Spleen (tissue), 11 donors: ENCODE measurements at regions not wholly inside any gene's neighbourhood (a gene's known extent, or its start where the extent isn't known, plus 50 kb on each side); places are given as distances from the start of the nearest gene placed in this dataset.
"Not testable (repeated sequence)": the region's sequence is repeated elsewhere in the genome, so short reads cannot be mapped to it uniquely, and the experiment has no call there.

ENCODE experiments used
- DNase-seq: peaks from one replicate; pipeline ENCODE4 v3.0.0-alpha.2; 2020
- H3K27ac ChIP-seq, 8 donors: fragments of 200-600 bp; sonication (generic) in 7 of 8; 1 replicate in 4 of 8; 2 replicates in 4 of 8; pipeline versions ENCODE4 v1.5.0 to v1.8.0; 2016 to 2021; ENCODE audit warnings: inconsistent platforms in 4 of 8, mild to moderate bottlenecking in 4 of 8, moderate library complexity in 1 of 8
- H3K27me3 ChIP-seq, 7 donors: fragments of 200-600 bp; sonication (generic) in 6 of 7; replicated peaks in 1 of 7; 1 replicate in 4 of 7; 2 replicates in 3 of 7; pipeline versions ENCODE4 v1.5.0 to v1.8.0; 2016 to 2021; ENCODE audit warnings: inconsistent platforms in 3 of 7, mild to moderate bottlenecking in 1 of 7
- H3K36me3 ChIP-seq, 6 donors: fragments of 200-600 bp; sonication (generic) in 5 of 6; 1 replicate in 4 of 6; 2 replicates in 2 of 6; pipeline versions ENCODE4 v1.5.0 to v1.8.0; 2016 to 2021; ENCODE audit warnings: inconsistent platforms in 2 of 6
- H3K4me1 ChIP-seq, 6 donors: fragments of 200-600 bp; sonication (generic) in 5 of 6; 1 replicate in 3 of 6; 2 replicates in 3 of 6; pipeline versions ENCODE4 v1.5.0 to v1.8.0; 2016 to 2021; ENCODE audit warnings: inconsistent platforms in 3 of 6
- H3K4me3 ChIP-seq, 8 donors: fragments of 200-600 bp; sonication (generic) in 7 of 8; 1 replicate in 4 of 8; 2 replicates in 4 of 8; pipeline versions ENCODE4 v1.5.0 to v1.8.0; 2016 to 2021; ENCODE audit warnings: inconsistent platforms in 4 of 8, mild to moderate bottlenecking in 4 of 8, moderate library complexity in 2 of 8
- H3K9me3 ChIP-seq, 8 donors: fragments of 200-600 bp; sonication (generic) in 7 of 8; 1 replicate in 4 of 8; 2 replicates in 4 of 8; pipeline versions ENCODE4 v1.5.0 to v1.8.0; 2016 to 2021; ENCODE audit warnings: inconsistent platforms in 4 of 8
- POLR2A ChIP-seq, 3 donors: fragments of 450-650 bp; IDR thresholded peaks; one replicate each; pipeline ENCODE4 v1.5.1; 2017; ENCODE audit warnings: antibody characterized with exemption in 3 of 3, mild to moderate bottlenecking in 1 of 3
- POLR2AphosphoS5 ChIP-seq, 3 donors: sonication (generic); formaldehyde crosslinking; IDR thresholded peaks; one replicate each; pipeline ENCODE4 v1.5.1; 2017; ENCODE audit warnings: antibody characterized with exemption in 3 of 3
- WGBS, 5 donors: extraction: QIAGEN DNeasy Blood & Tissue Kit in 3 of 5; methylation state at CpG; one replicate each; pipeline versions ENCODE4 v1.1.5 to v1.1.7; 2013 to 2018; 5-methylcytosine and 5-hydroxymethylcytosine counted together
- intact Hi-C: fragments of 100-400 bp; cut with DNase I; formaldehyde crosslinking; loops from one replicate; pipeline ENCODE4 v1.15.0; 2023; ENCODE audit warnings: low total_unique reads
- TF ChIP-seq, protein P1 (sequence below), 11 experiments: fragments of 200-600 bp in 7 of 11; fragments of 450-650 bp in 4 of 11; sonication (generic) in 4 of 11; IDR thresholded peaks in 8 of 11; conservative IDR thresholded peaks in 3 of 11; 1 replicate in 7 of 11; 2 replicates in 4 of 11; pipeline versions ENCODE4 v1.4.0 to v1.8.0; 2016 to 2021; ENCODE audit warnings: antibody characterized with exemption in 11 of 11, inconsistent platforms in 4 of 11, mild to moderate bottlenecking in 1 of 11
- donor health status: healthy with polysubstance abuse.
- donor health status: DM: no; HTN: no; CAD: no; lungs with moderate emphysema.
- donor health status: DM: no; HTN: no; CAD: no.
- donor health status: Bipolar disorder and iron deficiency.
- donor health status: healthy.
- donor health status: DM: no; HTN: no; CAD: no.
- donor health status: DM: yes; HTN: yes; CAD: no.

DNA sequence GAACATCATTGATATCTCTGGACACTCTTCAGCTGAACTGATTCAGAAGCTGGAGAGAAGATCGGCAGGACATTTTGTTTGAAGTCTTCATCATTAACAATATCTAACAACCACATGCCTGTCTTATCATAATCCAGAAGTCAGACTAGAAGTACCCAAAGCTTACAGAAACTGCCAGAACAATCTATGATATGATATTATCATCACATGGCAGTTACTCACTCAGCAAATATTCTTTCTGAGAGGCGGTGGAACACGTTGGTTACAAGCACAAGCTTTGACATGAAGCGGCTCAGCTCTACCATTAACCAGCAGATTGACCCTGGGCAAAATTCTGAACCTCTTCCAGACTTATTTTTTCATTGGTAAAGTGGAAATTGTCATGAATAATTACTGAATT, 69.4 kb upstream of the KIT start:
- intact Hi-C loops: no loop called here
- no peak for DNase-seq
- WGBS, 5 donors: 80 to 97% (median 91%) methylated on average over 4 of the region's 4 CpGs
- Histone ChIP-seq H3K4me1 (no peaks in the 10 kb centered on the region), H3K27me3 (no peaks in the 10 kb centered on the region), H3K4me3 (no peak overlapping the region), H3K36me3 (no peaks in the 10 kb centered on the region), H3K27ac (no peak overlapping the region), H3K9me3 (no peaks in the 10 kb centered on the region)
- TF ChIP-seq POLR2A (IDR thresholded peaks at IDR 0.05) (no peak), POLR2AphosphoS5 (IDR thresholded peaks at IDR 0.05) (no peak)
- TF ChIP-seq, protein P1, sequence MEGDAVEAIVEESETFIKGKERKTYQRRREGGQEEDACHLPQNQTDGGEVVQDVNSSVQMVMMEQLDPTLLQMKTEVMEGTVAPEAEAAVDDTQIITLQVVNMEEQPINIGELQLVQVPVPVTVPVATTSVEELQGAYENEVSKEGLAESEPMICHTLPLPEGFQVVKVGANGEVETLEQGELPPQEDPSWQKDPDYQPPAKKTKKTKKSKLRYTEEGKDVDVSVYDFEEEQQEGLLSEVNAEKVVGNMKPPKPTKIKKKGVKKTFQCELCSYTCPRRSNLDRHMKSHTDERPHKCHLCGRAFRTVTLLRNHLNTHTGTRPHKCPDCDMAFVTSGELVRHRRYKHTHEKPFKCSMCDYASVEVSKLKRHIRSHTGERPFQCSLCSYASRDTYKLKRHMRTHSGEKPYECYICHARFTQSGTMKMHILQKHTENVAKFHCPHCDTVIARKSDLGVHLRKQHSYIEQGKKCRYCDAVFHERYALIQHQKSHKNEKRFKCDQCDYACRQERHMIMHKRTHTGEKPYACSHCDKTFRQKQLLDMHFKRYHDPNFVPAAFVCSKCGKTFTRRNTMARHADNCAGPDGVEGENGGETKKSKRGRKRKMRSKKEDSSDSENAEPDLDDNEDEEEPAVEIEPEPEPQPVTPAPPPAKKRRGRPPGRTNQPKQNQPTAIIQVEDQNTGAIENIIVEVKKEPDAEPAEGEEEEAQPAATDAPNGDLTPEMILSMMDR (IDR thresholded peaks at IDR 0.05 in 8 of 11, conservative IDR thresholded peaks at IDR 0.05 in 3 of 11): no peak

DNA sequence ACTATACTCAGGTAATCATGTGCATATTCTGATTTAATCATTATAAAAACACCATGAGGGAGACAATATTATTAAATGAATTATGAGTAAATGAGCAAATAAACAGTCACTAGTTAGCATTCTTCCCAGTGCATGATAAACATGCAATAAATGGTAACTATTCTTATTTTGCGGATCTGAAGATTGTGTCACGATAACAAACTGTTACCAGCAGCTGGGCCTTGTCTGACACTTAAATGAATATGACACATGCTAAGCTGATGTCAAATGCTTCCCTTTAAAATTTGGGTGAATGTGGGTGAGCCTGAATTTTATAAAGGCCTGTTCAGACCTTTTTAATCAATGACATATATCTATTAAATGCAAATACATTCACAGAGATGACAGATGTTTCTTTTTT, 68.2 kb upstream of the KIT start:
- no peaks in the 10 kb centered on the region for H3K27me3 ChIP-seq
- no peak for DNase-seq
- no peak overlapping the region for H3K27ac ChIP-seq
- no peaks in the 10 kb centered on the region for H3K36me3 ChIP-seq
- WGBS, 5 donors: 62 to 87% (median 86%) methylated on average over 2 of the region's 2 CpGs
- no peak for TF ChIP-seq POLR2AphosphoS5 (IDR thresholded peaks at IDR 0.05)
- no peak for TF ChIP-seq POLR2A (IDR thresholded peaks at IDR 0.05)
- intact Hi-C loops: no loop called here
- no peaks in the 10 kb centered on the region for H3K4me1 ChIP-seq
- H3K9me3 ChIP-seq: no peaks in the 10 kb centered on the region
- H3K4me3 ChIP-seq: no peak overlapping the region

DNA sequence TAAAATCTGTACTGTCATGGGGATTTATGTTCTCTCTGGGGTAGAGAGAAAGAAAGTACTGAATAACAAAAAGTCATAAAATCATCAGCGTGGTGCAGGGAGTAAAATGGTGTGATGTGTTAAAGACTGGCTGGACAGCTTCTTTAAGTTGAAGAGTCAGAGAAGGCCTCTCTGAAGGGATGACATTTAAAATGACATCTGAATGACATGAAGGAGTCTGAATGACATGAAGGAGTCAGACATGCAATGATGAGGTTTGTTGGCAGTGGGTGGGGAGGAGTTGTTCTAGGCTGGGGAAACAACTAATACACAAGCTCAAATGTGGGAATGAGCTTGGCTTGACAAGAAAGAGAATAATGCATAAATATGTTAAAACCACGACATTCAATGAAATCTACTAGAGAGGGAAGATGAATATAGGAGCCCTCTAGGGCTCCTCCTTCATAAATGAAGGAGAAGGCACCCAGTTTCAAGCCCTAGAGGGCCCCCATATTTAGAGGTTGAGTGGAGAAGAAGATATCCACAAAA, 63.9 kb upstream of the KIT start:
- Histone ChIP-seq H3K27ac (no peak overlapping the region), H3K36me3 (no peaks in the 10 kb centered on the region), H3K9me3 (no peaks in the 10 kb centered on the region), H3K27me3 (no peaks in the 10 kb centered on the region), H3K4me3 (no peak overlapping the region), H3K4me1 (no peaks in the 10 kb centered on the region)
- intact Hi-C loops: no loop called here
- DNase-seq: no peak
- whole genome bisulfite sequencing, 5 donors: 73 to 89% (median 83%) methylated on average over 2 of the region's 2 CpGs
- TF ChIP-seq POLR2AphosphoS5 (IDR thresholded peaks at IDR 0.05) (no peak), POLR2A (IDR thresholded peaks at IDR 0.05) (no peak)
- TF ChIP-seq, protein P1 (IDR thresholded peaks at IDR 0.05 in 8 of 11, conservative IDR thresholded peaks at IDR 0.05 in 3 of 11): no peak

DNA sequence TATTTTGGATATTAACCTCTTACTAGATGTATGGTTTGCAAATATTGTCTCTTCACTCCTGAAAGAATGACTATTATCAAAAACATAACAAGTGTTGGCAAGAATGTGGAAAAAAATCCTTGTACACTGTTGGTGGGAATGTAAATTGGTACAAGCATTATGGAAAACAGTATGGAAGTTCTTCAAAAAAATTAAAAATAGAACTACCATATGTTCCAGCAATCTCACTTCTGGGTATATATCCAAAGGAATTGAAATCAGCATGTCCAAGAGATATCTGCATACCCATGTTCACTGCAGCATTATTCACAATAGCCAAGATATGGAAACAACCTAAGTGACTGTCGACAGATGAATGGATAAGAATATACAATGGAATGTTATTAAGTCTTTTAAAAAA, 61.6 kb upstream of the KIT start:
- TF ChIP-seq, protein P1 (IDR thresholded peaks at IDR 0.05 in 8 of 11, conservative IDR thresholded peaks at IDR 0.05 in 3 of 11): no peak
- TF ChIP-seq POLR2AphosphoS5 (IDR thresholded peaks at IDR 0.05) (no peak), POLR2A (IDR thresholded peaks at IDR 0.05) (no peak)
- H3K9me3 ChIP-seq: no peaks in the 10 kb centered on the region
- H3K4me1 ChIP-seq: no peaks in the 10 kb centered on the region
- H3K27me3 ChIP-seq: no peaks in the 10 kb centered on the region
- H3K4me3 ChIP-seq: no peak overlapping the region
- H3K36me3 ChIP-seq: no peaks in the 10 kb centered on the region
- WGBS, 5 donors: 69 to 85% (median 79%) methylated on average over 1 of the region's 1 CpG
- H3K27ac ChIP-seq: no peak overlapping the region
- DNase-seq: no peak
- intact Hi-C loops: no loop called here

DNA sequence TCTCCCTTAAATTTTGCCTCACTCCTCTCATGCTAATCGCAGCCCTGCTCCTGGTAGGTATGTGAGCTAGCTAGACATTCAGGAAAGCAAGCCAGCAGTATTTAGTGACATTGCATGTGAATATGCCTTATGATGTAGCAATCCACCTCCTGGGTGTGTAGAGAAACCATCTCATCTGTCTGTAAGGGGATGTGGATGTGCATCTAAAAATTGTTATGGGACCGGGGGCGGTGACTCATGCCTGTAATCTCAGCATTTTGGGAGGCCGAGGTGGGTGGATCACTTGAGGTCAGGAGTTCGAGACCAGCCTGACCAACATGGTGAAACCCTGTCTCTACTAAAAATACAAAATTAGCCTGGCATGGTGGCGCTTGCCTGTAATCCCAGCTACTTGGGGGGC, 60.1 kb upstream of the KIT start:
- WGBS, 5 donors: 85 to 97% (median 91%) methylated on average over 6 of the region's 6 CpGs
- H3K4me3 ChIP-seq, H3K27me3 ChIP-seq, H3K27ac ChIP-seq, H3K4me1 ChIP-seq, H3K9me3 ChIP-seq, H3K36me3 ChIP-seq, intact Hi-C loops, DNase-seq: not testable (repeated sequence)

DNA sequence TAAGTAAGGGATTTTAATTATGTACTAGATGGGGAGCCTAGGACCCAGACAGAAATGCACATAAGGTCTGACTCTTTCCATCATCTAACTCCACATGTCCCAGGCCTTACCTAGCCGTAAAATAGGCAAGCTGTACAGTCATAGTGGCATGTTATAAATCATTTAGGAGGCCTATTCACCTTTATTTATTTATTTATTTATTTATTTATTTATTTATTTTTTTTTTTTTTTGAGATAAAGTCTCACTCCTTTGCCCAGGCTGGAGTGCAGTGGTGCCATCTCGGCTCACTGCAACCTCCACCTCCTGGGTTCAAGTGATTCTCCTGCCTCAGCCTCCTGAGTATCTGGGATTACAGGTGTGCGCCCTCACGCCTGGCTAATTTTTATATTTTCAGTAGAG, 55.6 kb upstream of the KIT start:
- H3K36me3 ChIP-seq, H3K4me1 ChIP-seq, H3K4me3 ChIP-seq, H3K9me3 ChIP-seq, DNase-seq, intact Hi-C loops, H3K27me3 ChIP-seq: not testable (repeated sequence)
- peak overlapping the region in 1 of 8 donors; percentile 55 for H3K27ac ChIP-seq
- WGBS, 5 donors: 83 to 97% (median 94%) methylated on average over 4 of the region's 4 CpGs
